WERI-Rb-1 (cell line): ENCODE measurements at regions not wholly inside any gene's neighbourhood (a gene's known extent, or its start where the extent isn't known, plus 50 kb on each side); places are given as distances from the start of the nearest gene placed in this dataset.

Source experiments
- DNase-seq: peaks from one replicate; pipeline ENCODE4 v3.0.0-alpha.2; 2020
- H3K27ac ChIP-seq: fragments of 250-450 bp; sonication (Bioruptor Pico); 2 replicates; pipeline ENCODE4 v1.5.1; 2020; ENCODE audit warnings: mild to moderate bottlenecking, moderate library complexity
- H3K27me3 ChIP-seq: fragments of 250-450 bp; sonication (Bioruptor Pico); 2 replicates; pipeline ENCODE4 v1.5.1; 2021; ENCODE audit warnings: mild to moderate bottlenecking, low read depth, moderate library complexity; ENCODE audit not compliant: insufficient read depth, severe bottlenecking
- H3K36me3 ChIP-seq: fragments of 250-450 bp; sonication (Bioruptor Pico); 2 replicates; pipeline ENCODE4 v1.5.1; 2020; ENCODE audit warnings: mild to moderate bottlenecking, moderate library complexity
- H3K4me3 ChIP-seq: 2 replicates; pipeline ENCODE4 v1.5.1; 2011; ENCODE audit warnings: low read depth, mild to moderate bottlenecking, control low read depth, low read length
- H3K9me3 ChIP-seq: fragments of 250-450 bp; sonication (Bioruptor Pico); 2 replicates; pipeline ENCODE4 v1.5.1; 2021; ENCODE audit warnings: mild to moderate bottlenecking, moderate library complexity; ENCODE audit not compliant: severe bottlenecking
- CTCF ChIP-seq: IDR thresholded peaks from 2 replicates; pipeline ENCODE4 v1.5.1; 2011; ENCODE audit warnings: low read depth, mild to moderate bottlenecking, control low read depth, inconsistent platforms, low read length

GRCh38 chr5:122600924-122601323, 174.0 kb upstream of the SNX2 start:
- no peak overlapping the region for H3K4me3 ChIP-seq
- H3K27ac ChIP-seq, result no peak overlapping the region
- no peak for DNase-seq
- H3K36me3 ChIP-seq, result no peaks in the 10 kb centered on the region
- H3K9me3 ChIP-seq, result peaks cover 10% of the 10 kb centered on the region
- TF ChIP-seq CTCF, result no peak
- H3K27me3 ChIP-seq, result no peaks in the 10 kb centered on the region

DNA sequence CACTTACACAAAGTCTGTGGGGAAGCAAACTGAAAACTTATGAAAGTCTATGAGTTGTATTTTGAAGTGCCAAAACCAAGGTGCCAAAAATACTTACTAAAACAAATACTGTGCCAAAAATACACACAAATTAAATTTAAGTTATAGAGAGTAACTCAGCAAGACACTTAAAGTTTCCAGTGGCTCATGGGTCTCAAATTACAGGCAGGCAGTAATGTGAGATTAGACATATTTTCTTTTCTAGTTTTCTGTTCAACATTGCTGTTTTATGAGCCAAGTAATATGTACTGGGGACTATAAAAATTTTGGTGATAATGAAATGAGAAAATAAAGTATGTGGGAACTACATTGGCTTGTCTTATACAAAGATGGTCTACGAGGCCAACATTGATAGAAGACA, 172.2 kb upstream of the SNX2 start:
- DNase-seq, result no peak
- Histone ChIP-seq H3K27ac (no peak overlapping the region), H3K9me3 (peaks cover 10% of the 10 kb centered on the region), H3K36me3 (no peaks in the 10 kb centered on the region), H3K27me3 (no peaks in the 10 kb centered on the region), H3K4me3 (no peak overlapping the region)
- no peak for TF ChIP-seq CTCF

DNA sequence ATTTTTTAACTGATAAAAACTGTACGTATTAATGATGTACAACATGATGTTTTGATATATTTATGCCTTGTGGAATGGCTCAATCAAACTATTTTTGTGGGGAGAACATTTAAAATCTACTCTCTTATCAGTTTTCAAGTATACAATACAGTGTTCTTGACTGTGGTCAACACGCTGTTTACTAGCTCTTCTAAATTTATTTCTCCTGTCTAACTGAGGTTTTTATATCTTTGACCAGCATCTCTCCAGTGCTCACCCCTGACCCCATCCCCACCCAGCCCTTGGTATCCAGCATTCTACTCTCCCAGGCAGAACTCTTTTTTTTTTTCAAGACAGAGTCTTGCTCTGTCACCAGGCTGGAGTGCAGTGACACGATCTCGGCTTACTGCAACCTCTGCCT, 169.6 kb upstream of the SNX2 start:
- no peak for DNase-seq
- Histone ChIP-seq H3K27ac (no peak overlapping the region), H3K4me3 (no peak overlapping the region), H3K9me3 (no peaks in the 10 kb centered on the region), H3K27me3 (no peaks in the 10 kb centered on the region), H3K36me3 (no peaks in the 10 kb centered on the region)
- no peak for TF ChIP-seq CTCF

DNA sequence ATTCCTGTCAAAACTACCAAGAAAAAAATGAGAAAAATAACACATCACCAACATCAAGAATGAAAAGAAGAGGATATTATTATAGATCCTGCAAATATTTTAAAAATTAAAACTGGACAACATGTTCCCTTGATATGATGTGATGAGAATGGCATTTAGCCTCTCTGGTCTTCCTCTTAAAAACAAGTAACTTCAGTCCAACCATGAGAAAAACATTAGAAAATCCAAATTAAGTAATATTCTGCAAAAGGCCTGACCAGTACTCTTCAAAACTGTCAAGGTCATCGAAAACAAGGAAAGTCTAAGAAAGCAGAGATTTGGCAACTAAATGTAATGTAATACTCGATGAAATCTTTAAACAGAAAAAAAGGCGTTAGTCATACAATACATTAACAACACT, 167.1 kb upstream of the SNX2 start:
- H3K27me3 ChIP-seq, result no peaks in the 10 kb centered on the region
- DNase-seq, result no peak
- no peak overlapping the region for H3K4me3 ChIP-seq
- H3K27ac ChIP-seq, result no peak overlapping the region
- no peak for TF ChIP-seq CTCF
- H3K36me3 ChIP-seq, result no peaks in the 10 kb centered on the region
- H3K9me3 ChIP-seq, result no peaks in the 10 kb centered on the region

DNA sequence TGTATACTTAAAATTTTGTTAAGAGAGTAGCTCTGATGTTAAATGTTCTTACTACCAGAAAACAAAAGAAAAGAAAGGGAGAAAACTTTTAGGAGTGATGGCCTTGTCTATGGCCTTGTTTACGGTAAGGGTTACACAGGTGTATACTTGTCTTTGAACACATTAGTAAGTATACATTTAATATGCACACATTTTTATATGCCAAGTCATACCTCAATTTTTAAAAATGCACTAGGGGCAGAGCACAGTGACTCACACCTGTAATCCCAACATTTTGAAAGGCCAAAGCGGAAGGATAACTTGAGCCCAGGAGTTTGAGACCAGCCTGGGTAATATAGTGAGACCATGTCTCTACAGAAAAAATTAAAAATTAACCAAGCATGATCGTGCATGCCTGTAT, 166.7 kb upstream of the SNX2 start:
- H3K36me3 ChIP-seq, result no peaks in the 10 kb centered on the region
- no peak overlapping the region for H3K27ac ChIP-seq
- H3K27me3 ChIP-seq, result no peaks in the 10 kb centered on the region
- no peak for TF ChIP-seq CTCF
- no peak overlapping the region for H3K4me3 ChIP-seq
- H3K9me3 ChIP-seq, result no peaks in the 10 kb centered on the region
- DNase-seq, result no peak

DNA sequence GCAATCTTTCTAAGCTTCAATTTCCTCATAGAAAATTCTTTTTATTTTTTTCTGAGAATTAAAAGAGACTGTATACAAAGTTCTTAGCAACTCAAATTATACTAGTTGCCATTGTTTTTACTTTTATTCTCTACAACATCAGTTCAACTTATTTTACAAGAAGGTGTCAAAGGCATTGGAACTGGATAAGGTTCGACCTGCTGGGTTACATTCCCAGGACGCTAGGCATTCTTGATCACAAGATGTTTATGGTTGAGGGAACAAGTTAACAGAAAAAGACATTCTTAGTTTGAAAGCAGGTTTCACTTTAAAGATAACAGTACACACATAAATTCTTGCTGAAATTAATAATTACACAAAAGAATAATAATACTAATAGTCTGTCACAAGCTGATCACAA, 163.5 kb upstream of the SNX2 start:
- no peak overlapping the region for H3K27ac ChIP-seq
- no peak for DNase-seq
- H3K9me3 ChIP-seq, result no peaks in the 10 kb centered on the region
- no peaks in the 10 kb centered on the region for H3K36me3 ChIP-seq
- TF ChIP-seq CTCF, result no peak
- H3K27me3 ChIP-seq, result no peaks in the 10 kb centered on the region
- H3K4me3 ChIP-seq, result no peak overlapping the region
